ENCODE measurements at regions not wholly inside any gene's neighbourhood (a gene's known extent, or its start where the extent isn't known, plus 50 kb on each side); places are given as distances from the start of the nearest gene placed in this dataset.

GRCh38 chr13:110037925-110038573, 251.7 kb upstream of the IRS2 start:
- no peaks in the 10 kb centered on the region for H3K27me3 ChIP-seq (ENCODE audit: control insufficient read depth in 4 of 4, insufficient read depth in 4 of 4, low read length in 3 of 4)
- H3K9me3 ChIP-seq (ENCODE audit: control insufficient read depth in 4 of 4, low read length in 3 of 4) = no peaks in the 10 kb centered on the region
- TF ChIP-seq ZBTB33 (IDR thresholded peaks at IDR 0.05) (no peak), ATF3 (IDR thresholded peaks at IDR 0.05) (no peak)
- H3K4me1 ChIP-seq (ENCODE audit: control insufficient read depth in 4 of 4, insufficient read depth in 4 of 4, low read length in 3 of 4) = no peaks in the 10 kb centered on the region
- no peak overlapping the region for H3K9ac ChIP-seq (ENCODE audit: low read depth in 1 of 2, low read length in 2 of 2)
- H3K27ac ChIP-seq (ENCODE audit: low read depth in 1 of 2, low read length in 2 of 2) = no peak overlapping the region
- H3K4me3 ChIP-seq (ENCODE audit: low read depth in 1 of 3, low read length in 3 of 3) = no peak overlapping the region
- 85% methylated on average over 2 of the region's 2 CpGs for WGBS
- no peaks in the 10 kb centered on the region for H3K36me3 ChIP-seq (ENCODE audit: control insufficient read depth in 4 of 4, insufficient read depth in 3 of 4, low read depth in 1 of 4, low read length in 3 of 4)
- DNase-seq (ENCODE audit: low spot score) = no peak

GRCh38 chr13:110036060-110036459, 249.7 kb upstream of the IRS2 start:
- no peak for TF ChIP-seq RAD21 (IDR thresholded peaks at IDR 0.05)
- TF ChIP-seq CTCF (IDR thresholded peaks at IDR 0.05; ENCODE audit: low read depth, low read length, missing input control) = no peak
- TF ChIP-seq ZBTB33 (IDR thresholded peaks at IDR 0.05) = no peak
- no peak for TF ChIP-seq NR2F2 (IDR thresholded peaks at IDR 0.05)
- no peak for TF ChIP-seq RXRA (IDR thresholded peaks at IDR 0.05)
- TF ChIP-seq MAX (IDR thresholded peaks at IDR 0.05) = no peak
- TF ChIP-seq YY1 (IDR thresholded peaks at IDR 0.05) = no peak
- TF ChIP-seq SP1 (IDR thresholded peaks at IDR 0.05) = no peak
- no peak for TF ChIP-seq REST (IDR thresholded peaks at IDR 0.05)
- TF ChIP-seq FOXA2 (IDR thresholded peaks at IDR 0.05) = no peak
- TF ChIP-seq TAF1 (conservative IDR thresholded peaks at IDR 0.05) = no peak
- no peak for TF ChIP-seq HNF4A (conservative IDR thresholded peaks at IDR 0.05)
- TF ChIP-seq FOXA1 (IDR thresholded peaks at IDR 0.05) = no peak
- no peak for TF ChIP-seq HNF4G (IDR thresholded peaks at IDR 0.05)
- TF ChIP-seq ATF3 (IDR thresholded peaks at IDR 0.05) = no peak
- no peak for TF ChIP-seq JUND (IDR thresholded peaks at IDR 0.05)
- WGBS = 62% methylated on average over 3 of the region's 3 CpGs

More at GRCh38 chr13:110036060-110036459, 249.7 kb upstream of the IRS2 start:
- H3K36me3 ChIP-seq (ENCODE audit: control insufficient read depth in 4 of 4, insufficient read depth in 3 of 4, low read depth in 1 of 4, low read length in 3 of 4) = no peaks in the 10 kb centered on the region
- DNase-seq (ENCODE audit: low spot score) = no peak
- H3K4me1 ChIP-seq (ENCODE audit: control insufficient read depth in 4 of 4, insufficient read depth in 4 of 4, low read length in 3 of 4) = no peaks in the 10 kb centered on the region
- H3K4me3 ChIP-seq (ENCODE audit: low read depth in 1 of 3, low read length in 3 of 3) = no peak overlapping the region
- H3K27ac ChIP-seq (ENCODE audit: low read depth in 1 of 2, low read length in 2 of 2) = no peak overlapping the region
- H3K27me3 ChIP-seq (ENCODE audit: control insufficient read depth in 4 of 4, insufficient read depth in 4 of 4, low read length in 3 of 4) = no peaks in the 10 kb centered on the region
- no peaks in the 10 kb centered on the region for H3K9me3 ChIP-seq (ENCODE audit: control insufficient read depth in 4 of 4, low read length in 3 of 4)
- H3K9ac ChIP-seq (ENCODE audit: low read depth in 1 of 2, low read length in 2 of 2) = no peak overlapping the region
